ENCODE measurements at regions not wholly inside any gene's neighbourhood (a gene's known extent, or its start where the extent isn't known, plus 50 kb on each side); places are given as distances from the start of the nearest gene placed in this dataset.

GRCh38 chr21:14630556-14631069, 84.5 kb upstream of the SAMSN1 start:
- TF ChIP-seq, protein P1, sequence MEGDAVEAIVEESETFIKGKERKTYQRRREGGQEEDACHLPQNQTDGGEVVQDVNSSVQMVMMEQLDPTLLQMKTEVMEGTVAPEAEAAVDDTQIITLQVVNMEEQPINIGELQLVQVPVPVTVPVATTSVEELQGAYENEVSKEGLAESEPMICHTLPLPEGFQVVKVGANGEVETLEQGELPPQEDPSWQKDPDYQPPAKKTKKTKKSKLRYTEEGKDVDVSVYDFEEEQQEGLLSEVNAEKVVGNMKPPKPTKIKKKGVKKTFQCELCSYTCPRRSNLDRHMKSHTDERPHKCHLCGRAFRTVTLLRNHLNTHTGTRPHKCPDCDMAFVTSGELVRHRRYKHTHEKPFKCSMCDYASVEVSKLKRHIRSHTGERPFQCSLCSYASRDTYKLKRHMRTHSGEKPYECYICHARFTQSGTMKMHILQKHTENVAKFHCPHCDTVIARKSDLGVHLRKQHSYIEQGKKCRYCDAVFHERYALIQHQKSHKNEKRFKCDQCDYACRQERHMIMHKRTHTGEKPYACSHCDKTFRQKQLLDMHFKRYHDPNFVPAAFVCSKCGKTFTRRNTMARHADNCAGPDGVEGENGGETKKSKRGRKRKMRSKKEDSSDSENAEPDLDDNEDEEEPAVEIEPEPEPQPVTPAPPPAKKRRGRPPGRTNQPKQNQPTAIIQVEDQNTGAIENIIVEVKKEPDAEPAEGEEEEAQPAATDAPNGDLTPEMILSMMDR (IDR thresholded peaks at IDR 0.05; ENCODE audit: low read depth, low read length, poor library complexity, severe bottlenecking): no peak
- TF ChIP-seq EZH2phosphoT487 (IDR thresholded peaks at IDR 0.05; ENCODE audit: borderline replicate concordance, low read length): no peak
